Epithelial cell of proximal tubule (primary cell): ENCODE measurements at regions not wholly inside any gene's neighbourhood (a gene's known extent, or its start where the extent isn't known, plus 50 kb on each side); places are given as distances from the start of the nearest gene placed in this dataset.

Experiments used
- DNase-seq: peaks from one replicate; pipeline ENCODE4 v3.0.0-alpha.2; 2011; ENCODE audit warnings: low read depth
- H3K4me3 ChIP-seq: 2 replicates; pipeline ENCODE4 v1.5.1; 2011; ENCODE audit warnings: low read depth, mild to moderate bottlenecking, low read length
- TF ChIP-seq, protein P1 (sequence below): conservative IDR thresholded peaks from 2 replicates; pipeline ENCODE4 v1.5.1; 2012; ENCODE audit warnings: low read depth, mild to moderate bottlenecking, low read length

DNA sequence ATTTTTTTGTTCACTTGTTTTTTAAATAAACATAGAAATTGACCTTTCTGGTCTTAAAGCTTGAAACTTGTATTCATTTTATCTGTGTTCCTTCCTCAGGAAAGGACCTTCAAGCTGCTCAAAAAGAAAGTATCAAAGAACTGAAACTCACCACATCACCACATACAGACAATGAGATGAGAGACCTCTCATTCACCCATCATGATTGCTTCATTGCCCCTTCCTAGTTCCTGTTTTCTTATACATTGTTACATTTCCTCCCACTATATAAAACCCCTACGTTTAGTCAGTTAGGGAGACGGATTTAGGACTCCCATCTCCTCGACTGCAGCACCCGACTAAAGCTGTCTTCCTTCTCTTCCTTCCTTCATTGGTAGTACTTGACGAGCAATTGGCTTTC, 180.5 kb upstream of the OPRM1 start:
- TF ChIP-seq, protein P1, sequence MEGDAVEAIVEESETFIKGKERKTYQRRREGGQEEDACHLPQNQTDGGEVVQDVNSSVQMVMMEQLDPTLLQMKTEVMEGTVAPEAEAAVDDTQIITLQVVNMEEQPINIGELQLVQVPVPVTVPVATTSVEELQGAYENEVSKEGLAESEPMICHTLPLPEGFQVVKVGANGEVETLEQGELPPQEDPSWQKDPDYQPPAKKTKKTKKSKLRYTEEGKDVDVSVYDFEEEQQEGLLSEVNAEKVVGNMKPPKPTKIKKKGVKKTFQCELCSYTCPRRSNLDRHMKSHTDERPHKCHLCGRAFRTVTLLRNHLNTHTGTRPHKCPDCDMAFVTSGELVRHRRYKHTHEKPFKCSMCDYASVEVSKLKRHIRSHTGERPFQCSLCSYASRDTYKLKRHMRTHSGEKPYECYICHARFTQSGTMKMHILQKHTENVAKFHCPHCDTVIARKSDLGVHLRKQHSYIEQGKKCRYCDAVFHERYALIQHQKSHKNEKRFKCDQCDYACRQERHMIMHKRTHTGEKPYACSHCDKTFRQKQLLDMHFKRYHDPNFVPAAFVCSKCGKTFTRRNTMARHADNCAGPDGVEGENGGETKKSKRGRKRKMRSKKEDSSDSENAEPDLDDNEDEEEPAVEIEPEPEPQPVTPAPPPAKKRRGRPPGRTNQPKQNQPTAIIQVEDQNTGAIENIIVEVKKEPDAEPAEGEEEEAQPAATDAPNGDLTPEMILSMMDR, result no peak
- no peak overlapping the region for H3K4me3 ChIP-seq
- no peak for DNase-seq

DNA sequence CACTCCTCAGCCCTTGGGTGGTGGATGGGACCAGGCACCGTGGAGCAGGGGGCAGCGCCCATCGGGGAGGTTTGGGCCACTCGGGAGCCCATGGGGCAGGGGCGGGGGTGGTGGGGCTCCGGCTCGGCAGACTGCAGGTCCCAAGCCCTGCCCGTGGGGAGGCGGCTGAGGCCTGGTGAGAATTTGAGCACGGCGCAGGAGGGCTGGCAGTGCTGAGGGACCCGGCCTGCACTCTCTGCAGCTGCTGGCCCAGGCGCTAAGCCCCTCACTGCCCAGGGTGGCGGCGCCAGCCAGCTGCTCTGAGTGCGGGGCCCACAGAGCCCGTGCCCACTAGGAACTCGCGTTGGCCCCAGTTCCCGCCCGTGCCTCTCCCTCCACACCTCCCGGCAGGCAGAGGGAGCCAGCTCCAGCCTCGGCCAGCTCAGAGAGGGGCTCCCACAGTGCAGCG, 182.1 kb upstream of the OPRM1 start:
- no peak for DNase-seq
- TF ChIP-seq, protein P1, result no peak

DNA sequence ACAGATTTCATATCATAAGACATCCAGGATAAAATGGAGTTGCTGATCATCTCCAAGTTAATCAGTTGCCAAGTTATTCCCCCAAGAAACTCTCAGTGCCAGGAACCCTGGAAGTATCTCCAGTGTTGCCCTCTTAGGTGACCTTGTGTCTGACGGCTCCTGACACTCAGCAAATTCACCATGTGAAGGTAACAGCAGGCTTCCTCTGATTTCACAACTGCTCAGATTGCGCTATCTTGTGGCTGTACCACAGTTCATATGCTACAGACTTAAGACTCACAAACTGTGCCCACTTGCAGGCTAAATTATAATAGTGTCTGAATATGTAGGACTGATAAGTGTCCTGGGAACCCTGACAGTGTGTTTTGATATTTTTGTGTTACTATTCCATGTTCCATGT, 186.6 kb upstream of the OPRM1 start:
- H3K4me3 ChIP-seq, result no peak overlapping the region
- no peak for DNase-seq
- TF ChIP-seq, protein P1, result no peak

More for the DNA sequence above, 182.1 kb upstream of the OPRM1 start:
- no peak overlapping the region for H3K4me3 ChIP-seq

DNA sequence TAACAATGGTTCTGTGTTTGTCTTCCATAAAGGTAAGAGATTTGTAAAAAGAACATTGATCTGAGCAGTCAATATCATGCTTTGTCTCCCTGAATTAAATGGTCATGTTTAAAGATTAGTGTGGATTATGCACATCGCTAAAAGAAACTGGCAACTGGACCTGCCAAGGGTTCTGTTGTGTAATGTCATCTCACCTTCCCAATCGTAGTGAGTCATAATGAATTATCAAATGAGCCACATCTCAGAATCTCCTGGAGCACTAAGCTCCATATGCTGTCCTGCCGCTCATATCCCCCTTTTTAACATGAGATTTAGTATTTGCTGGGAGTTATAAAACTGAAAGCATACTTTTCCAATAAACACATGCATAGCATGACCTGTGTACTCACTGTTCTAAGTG, 187.0 kb upstream of the OPRM1 start:
- no peak overlapping the region for H3K4me3 ChIP-seq
- DNase-seq, result no peak
- TF ChIP-seq, protein P1, result no peak

DNA sequence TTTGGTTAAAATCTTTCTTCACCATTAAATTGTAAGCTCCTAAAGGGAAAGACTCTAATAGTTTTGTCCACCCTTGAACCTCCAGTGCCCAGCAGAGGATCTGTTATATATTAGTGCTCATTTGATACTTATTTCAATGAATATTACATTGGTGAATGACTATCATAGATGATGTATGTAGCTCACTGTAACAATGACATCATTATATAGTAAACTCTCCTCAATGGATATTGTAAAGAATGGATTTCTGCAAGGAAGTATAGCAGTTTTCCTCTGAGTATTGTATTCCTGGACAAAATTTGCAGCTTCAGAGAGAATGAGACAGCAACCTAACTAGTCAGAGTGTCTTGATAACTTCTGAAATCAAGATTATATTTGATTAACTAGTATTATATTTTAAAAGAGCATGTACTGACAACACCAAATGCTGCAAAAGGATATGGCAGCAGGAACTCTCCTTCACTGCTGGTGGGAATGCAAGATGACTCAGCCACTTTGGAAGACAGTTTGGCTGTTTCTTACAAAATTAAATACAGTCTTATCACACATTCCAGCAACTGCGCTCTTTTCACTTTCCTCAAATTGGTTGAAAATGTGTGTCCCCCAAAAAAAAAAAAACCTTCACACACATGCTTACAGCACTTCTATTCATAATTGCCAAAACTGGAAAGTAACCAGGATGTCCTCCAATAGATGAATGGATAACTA, 189.8 kb upstream of the OPRM1 start:
- H3K4me3 ChIP-seq, result no peak overlapping the region
- no peak for DNase-seq
- TF ChIP-seq, protein P1, result no peak

DNA sequence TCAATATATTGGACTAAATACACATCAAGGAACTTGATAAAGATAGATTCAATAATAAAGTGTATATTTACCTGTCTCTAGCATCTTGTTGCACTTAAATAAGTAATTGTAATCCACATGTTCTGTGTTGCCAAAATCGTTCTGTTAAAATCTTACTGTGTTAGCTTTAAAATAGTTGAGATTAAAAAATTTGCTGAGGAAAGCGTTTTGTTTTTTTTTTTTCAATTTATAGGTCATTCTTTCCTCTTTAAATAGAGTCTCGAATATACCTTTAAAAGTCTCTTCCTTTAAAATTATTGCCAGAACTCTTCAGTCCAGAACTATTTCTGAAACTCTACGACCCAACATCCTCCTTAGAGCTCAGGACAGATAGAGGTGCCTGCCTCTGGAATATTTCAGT, 195.6 kb upstream of the OPRM1 start:
- H3K4me3 ChIP-seq, result no peak overlapping the region
- TF ChIP-seq, protein P1, result no peak
- no peak for DNase-seq

DNA sequence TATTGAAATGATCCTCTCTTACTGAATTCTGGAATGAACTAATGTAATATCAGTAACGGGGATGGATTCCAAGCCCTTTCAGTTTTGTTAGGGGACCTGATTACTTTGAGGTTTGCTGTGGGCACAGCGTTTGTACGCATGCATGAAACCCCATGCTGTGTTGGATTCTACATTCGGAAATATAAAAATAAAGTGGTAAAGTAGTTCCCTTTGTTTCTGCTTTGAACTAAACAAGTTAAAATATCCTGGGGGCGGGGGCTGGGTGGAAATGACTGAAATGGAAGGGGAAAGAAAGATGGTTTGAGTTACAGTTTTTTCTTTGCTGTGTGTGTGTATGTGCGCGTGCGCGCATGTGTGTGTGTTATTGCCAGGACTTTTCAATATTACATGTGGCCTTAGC, 196.5 kb upstream of the OPRM1 start:
- no peak overlapping the region for H3K4me3 ChIP-seq
- DNase-seq, result no peak
- TF ChIP-seq, protein P1, result no peak
